IPS-NIHi11 (cell line): ENCODE measurements at regions not wholly inside any gene's neighbourhood (a gene's known extent, or its start where the extent isn't known, plus 50 kb on each side); places are given as distances from the start of the nearest gene placed in this dataset.

ENCODE experiments used
- DNase-seq: peaks from one replicate; pipeline ENCODE4 v3.0.0; 2012; ENCODE audit warnings: mixed read lengths, low spot score

DNA sequence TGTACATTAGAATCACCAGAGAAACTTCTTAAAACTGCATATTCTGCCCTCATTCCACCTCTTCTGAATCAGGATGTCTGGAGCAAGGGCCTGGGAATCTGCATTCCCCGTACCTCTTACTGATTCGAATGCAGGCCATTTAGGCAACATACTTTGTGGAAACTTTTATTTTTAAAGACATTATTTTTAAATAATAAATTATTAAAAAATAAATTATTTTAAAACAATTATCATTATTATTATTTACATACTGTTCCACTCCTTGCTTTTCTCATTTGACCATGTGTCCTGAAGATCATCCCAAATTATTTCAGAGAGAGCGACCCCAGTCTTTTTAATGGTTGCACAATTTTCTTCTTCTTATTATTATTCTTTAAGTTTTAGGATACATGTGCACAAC is 336.6 kb upstream of the TBC1D5 start:
- no peak for DNase-seq

DNA sequence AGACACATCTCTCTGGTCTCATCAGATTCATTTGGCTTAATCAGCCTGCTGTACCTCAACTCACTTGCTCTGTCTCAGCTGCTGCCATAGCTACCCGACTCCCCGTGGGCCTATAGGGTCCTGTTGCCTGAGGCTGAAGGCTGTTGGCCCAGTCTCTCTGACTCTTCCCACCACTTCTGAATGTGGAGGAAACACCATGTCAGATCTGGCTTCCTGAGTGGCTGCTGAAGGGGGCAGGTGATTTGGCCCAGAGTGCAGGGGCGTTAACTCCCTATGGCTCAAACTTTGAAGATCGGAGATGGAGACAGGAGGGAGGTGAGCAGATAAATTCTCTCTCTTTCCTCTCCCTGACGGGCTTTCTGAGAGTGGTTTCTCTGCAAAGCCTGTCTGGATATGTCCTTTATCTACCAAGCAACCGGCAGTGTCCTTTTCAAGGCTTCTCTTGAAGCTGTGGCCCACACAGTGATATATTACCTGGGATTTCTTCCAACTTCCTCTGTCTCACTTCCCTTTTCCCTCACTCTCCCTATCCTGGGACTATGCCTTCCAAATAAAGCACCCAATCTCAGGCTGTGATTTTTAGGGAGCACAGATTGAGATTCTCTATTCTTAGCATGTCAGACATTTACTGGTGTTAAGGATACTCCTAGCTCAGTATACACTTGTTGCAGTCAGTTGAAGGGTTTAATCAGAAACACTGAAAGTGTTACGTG is 334.9 kb upstream of the TBC1D5 start:
- DNase-seq: no peak

DNA sequence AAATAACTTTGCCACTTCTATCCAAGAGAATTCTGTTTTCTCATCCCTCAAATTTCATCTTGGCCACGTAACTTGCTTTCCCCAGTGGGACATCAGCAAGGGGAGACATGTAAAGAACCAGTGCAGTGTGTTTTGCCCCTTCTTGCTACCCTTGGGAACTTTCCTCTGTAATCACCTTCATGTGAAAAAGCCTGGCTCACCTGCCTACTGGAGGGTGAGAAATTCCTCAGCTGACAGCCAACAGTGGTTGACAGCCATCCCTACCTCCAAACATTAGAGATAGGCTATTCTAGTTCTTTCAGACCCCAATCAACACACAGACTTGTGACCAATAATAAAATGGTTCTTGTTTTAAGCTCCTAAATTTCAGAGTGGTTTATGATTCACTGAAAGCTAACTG is 333.9 kb upstream of the TBC1D5 start:
- no peak for DNase-seq

GRCh38 chr3:18075799-18076198 is 333.4 kb upstream of the TBC1D5 start:
- no peak for DNase-seq

DNA sequence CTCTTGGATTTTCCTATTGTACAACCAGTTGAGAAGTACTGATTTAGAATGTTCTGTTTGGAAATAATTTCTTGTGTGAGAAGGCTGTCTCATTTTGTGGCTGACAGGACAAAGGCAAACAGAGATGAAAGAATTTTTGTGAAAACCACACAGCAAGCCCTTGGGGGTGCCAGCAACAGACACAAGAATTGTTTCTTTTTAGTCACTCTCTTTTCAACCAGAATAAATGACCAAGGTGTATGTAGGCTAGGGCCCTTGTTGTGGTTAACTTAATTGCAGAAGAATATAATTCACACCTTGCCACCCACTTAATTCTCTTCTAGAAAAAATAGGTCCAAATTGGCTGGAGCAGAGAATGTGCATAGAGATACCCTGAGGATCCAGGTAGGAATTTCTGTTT is 329.4 kb upstream of the TBC1D5 start:
- DNase-seq: no peak

DNA sequence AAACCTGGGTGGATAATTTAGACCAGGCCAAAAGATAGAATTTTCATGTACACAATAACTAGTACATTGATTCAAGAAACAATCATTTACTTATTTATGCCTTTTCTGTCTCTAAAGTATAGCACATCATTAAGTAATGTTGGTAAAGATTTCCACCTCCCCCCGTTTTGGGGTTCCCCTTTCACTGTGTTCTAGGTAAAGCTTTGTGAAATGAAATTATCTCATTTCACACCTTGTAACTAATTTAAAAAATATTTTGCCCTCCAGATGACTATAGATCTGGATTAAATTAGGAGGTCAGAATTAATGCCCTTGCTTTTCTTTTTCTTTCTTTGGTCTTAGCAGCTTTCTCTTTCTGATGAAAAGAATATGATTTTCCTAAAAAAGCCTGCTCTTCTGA is 328.5 kb upstream of the TBC1D5 start:
- DNase-seq: no peak

GRCh38 chr3:18070231-18070630 is 327.8 kb upstream of the TBC1D5 start:
- DNase-seq: no peak

DNA sequence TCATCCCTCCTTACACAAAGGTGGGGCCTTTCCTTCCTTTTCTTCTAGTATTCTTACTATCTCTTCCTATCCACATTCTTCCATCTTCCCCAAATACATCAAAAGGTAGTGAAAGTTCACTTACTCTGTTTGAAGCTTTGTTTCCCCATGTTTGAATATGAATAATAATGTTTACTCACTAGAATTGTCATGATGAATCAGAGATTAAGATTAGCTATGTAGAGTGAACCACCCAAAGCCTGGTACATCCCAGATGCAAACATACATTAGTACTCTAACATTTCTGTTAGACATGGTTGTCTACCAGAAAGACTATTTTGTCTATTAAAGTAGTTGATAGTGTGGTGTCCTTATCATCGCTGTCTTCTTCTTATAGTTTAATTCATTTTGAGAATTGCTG is 327.1 kb upstream of the TBC1D5 start:
- DNase-seq: no peak

GRCh38 chr3:18066899-18067582 is 324.6 kb upstream of the TBC1D5 start:
- no peak for DNase-seq

DNA sequence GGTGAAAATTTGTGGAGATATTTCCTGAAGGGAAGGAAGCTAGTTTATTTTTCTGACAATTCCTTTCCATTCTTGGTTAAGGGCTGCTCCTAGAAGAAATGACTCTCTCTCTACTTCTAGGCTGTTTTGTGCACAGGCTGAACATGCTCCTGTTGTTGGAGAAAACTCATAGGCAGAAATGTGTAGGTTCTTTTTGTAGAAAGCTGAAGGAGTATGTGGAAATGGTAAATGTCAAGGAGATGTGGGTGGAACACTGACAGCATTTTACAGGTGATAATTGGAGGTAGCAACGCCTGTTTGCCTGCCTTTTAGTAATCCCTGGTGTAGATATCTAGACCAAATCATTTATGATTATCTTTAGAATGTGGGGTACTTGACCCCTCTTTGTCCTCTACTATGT is 322.2 kb upstream of the TBC1D5 start:
- no peak for DNase-seq

GRCh38 chr3:18062657-18063025 is 320.2 kb upstream of the TBC1D5 start:
- DNase-seq: no peak

GRCh38 chr3:18061737-18062656 is 319.6 kb upstream of the TBC1D5 start:
- no peak for DNase-seq

DNA sequence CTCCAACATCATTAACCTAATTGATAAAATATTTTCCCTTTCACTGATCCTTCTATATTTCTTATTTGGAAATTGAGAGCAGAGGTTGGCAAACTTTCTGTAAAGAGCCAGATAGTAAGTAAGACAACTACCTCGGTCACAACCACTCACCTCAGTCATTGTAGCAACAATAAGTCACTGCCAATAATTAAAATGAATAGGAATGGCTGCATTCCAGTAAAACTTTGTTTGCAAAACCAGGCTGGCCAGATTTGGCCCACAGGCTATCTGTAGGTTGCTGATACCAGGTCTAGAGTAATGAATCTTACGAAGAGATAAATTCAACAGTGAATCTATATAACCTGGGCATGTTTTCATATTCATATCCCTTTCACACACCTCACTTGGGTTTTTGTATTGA is 316.2 kb upstream of the TBC1D5 start:
- DNase-seq: no peak

DNA sequence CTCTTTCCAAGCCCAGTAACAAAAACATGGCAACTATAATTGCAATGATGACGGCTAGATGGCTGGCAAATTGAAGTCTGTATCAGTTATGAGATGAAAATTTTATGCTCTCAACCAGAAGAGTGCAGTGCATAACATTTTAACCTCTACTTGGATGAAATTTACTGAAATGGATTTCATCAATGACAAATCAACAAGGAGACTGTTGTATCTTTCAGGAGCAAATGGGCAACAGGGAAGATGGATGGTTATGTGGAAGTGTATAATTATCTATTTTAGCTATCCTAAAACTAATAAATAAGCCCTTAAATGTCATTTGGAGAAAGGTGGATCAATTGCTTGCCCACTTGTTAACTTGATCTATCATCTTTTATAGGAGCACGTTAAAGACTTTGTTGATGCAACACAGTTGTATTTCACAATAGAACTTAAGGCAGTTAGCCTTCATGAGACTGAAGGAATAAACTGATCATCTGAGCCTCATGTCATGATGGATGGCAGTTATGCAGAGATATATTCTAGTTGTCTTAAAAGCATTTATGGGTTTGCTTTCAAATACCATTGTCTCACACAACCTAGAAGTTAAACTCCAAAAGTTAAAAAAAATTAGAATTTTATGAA is 315.1 kb upstream of the TBC1D5 start:
- DNase-seq: no peak

- no peak for DNase-seq
Measured at GRCh38 chr3:18054625-18055024, 312.2 kb upstream of the TBC1D5 start.

- no peak for DNase-seq
Measured at GRCh38 chr3:18051306-18051705, 308.9 kb upstream of the TBC1D5 start.

GRCh38 chr3:18049096-18049495 is 306.7 kb upstream of the TBC1D5 start:
- DNase-seq: no peak

DNA sequence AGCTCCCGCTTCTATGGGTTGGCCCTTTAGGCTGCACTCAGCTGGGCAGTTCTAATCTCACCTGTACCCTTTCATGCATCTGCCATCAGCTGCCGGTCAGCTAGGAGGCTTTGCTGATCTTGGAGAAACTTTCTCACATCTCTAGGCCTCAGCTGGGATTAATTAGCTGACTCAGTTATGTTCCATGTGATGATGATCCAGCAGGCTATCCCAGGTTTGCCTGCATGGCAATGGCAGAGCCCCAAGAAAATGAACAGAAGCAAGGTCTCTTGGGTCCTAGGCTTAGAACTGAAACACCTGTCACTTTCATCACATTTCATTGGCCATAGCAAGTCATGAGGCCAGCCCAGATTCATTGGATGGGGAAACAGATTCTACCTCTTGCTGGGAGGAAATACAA is 304.6 kb upstream of the TBC1D5 start:
- no peak for DNase-seq

DNA sequence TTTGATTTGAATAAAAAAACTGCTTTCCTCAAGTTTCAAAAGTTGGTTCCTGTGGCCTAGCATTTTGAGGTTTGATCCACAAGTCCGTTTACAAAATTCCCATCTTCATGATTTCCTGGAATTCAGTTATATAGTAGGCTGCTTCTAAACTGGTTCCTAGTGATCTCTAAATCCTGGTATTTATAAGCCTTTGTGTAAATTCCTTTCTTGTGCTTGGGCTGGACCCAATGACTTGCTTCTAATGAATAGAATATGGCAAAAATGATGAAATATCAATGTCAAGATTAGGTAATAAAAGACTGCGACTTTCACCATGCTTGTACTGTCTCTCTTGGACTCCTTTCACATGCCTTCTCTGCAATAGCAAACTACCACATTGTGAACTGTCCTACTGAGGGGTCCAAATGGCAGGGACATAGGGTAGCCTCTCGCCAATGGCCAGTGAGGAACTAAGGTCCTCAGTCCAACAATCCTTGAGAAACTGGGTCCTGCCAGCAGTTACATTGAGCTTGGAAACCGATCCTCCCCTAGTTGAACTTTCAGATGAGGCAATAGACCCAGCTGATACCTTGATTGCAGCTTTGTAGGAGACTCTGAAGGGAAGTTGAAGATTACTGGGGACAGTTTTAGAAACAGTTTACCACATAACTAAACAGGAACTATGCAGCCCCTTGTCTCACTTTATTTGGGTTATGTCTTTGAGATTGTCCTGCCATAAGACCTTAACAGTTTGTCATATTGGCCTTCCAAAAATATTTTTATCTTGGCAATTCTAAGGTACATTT is 303.9 kb upstream of the TBC1D5 start:
- DNase-seq: no peak

DNA sequence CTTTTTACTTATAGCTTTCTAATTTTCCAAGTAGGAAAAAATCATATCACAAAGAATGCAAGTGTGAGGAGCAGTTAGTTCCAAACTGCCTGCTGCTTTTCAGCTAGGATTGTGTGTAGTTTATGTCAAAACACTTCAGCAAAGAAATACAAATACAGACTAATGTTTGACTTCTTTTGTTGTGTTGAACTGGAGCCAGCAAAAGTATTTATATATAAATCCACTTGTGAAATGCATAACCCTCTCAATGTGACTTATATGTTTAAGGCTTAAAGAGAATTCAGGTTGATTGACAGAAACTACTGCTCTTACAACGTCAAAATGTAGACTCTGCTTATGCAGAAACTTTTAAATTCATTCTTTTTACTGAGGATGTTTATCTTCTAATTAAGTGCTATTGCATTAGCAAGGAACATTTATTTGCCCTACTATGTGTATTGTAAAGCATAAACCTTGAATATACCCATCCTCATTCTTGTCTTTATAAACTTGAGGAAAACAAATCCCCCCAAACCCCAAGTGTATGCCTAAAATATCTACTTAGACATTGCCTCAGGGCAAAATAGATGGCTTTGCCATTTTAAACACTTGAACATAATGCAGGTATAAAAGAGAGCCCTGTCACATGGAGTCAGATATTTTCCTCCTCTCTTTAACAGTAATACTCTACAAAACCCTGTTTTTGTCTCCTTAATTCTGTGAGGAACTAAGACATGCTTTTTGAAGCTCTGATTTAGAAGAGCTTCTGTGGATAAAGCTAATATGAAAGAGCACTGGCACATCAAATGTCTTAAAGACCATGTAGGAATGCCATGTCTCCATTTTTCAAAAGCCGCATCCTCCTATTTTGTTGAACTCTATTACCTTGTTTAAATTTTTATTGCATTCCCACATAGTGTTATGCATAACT is 302.8 kb upstream of the TBC1D5 start:
- DNase-seq: no peak

- DNase-seq: no peak
Measured at GRCh38 chr3:18044191-18044590, 301.8 kb upstream of the TBC1D5 start.
